HG03575 (cell line): ENCODE measurements at regions not wholly inside any gene's neighbourhood (a gene's known extent, or its start where the extent isn't known, plus 50 kb on each side); places are given as distances from the start of the nearest gene placed in this dataset.

Source experiments
- ATAC-seq: cut with Tn5 transposase; IDR thresholded peaks from one replicate; pipeline ENCODE4 v1.9.1; 2021; ENCODE audit not compliant: unreplicated experiment, insufficient number of reproducible peaks, low FRiP score; ENCODE audit errors: extremely low read depth

GRCh38 chr9:1373445-1373844, 323.3 kb downstream of the DMRT2 start:
- no peak for ATAC-seq

GRCh38 chr9:1383899-1384455, 333.8 kb downstream of the DMRT2 start:
- no peak for ATAC-seq

DNA sequence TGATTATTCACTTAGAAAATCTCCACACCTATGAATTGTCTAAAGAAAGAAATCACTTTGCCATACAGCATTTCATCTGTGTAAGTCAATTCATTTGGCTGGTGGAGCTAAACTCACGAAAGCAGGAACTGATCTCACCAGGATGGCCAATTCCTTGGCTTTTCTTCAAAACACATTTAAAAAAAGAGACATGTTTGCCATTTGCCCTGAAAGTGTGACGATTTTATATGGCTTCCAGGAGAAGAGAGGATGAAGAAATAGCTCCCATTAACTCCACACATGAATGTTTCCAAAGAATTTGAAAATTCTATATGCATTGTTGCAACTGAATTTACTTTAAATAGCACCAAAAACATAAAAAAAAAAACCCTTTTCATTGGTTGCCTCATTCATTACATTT, 334.7 kb downstream of the DMRT2 start:
- ATAC-seq, result no peak

DNA sequence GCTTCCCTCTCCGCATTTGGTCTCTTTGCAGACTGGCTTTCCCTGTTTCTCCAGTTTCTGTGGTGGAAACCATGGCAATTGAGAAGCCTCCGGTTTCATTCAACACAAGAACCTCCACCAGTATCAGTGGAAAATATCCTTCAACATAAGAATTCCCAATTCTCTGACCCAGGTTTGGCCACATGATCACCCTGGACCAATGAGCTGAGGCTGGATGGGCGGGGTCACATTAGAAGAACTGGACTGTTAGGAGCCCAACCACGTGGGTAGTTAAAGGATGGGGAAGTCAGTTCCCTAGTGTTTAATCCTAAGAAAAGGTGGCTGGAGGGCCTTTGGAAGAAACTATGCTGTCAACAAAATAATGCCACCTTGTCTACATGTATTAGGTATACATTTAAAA, 336.3 kb downstream of the DMRT2 start:
- ATAC-seq, result no peak

DNA sequence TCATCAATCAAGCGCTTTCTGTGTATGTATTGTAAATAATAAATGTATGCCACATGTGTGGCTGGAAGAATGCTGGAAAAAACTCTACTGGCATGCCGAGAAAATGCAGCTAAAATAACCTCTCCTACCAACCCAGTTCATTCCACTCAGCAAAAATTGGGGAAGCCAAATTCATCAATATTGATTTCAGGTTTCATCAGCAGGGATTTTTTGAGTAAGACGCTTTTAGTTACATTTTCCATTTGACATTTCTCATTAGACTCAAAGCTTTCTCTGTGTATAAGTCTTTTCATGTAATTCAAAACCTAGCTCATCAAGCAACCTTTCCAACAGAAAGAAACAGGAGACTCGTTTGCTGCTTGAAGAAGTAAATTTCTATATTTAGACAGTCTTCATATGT, 338.1 kb downstream of the DMRT2 start:
- no peak for ATAC-seq

GRCh38 chr9:1400983-1401382, 350.8 kb downstream of the DMRT2 start:
- no peak for ATAC-seq

DNA sequence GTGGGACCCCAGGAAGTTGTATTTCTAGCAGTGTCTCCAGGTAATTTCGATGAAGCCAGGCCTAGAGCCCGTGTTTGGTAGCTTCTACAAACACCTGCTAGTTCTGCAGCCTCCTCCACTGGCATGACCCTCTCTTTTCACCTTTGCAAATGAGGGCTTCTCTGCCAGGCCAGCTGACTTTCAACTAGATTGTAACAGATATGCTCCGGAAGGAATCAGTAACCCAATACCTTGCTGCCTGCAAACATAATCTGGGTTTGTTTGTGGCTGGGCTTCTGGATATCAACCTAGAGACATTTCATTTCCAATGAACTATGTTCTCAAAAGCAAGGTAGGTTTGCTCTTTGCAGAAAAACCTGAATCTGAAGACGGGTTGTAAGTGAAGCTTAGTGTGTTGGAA, 354.8 kb downstream of the DMRT2 start:
- ATAC-seq, result no peak

DNA sequence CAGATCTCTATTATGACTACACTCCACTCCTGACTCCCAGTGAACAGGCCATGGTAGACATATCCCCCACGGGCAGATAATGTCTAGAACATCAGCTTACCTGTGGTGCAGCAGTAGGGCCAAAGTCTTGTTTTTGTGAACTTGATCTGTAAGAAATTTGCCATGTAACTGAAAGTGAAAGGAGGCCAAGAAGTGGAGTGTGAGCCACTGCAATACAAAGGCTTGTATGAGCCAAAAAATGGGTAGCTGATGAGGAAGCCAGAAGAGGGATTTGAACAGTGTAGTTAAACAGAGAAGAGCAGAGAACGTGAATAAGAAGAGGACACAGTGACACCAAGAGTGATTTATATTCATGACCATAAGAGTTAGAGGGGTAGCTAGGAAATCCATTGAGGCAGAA, 361.7 kb downstream of the DMRT2 start:
- no peak for ATAC-seq

GRCh38 chr9:1414711-1415131, 364.6 kb downstream of the DMRT2 start:
- ATAC-seq, result no peak

DNA sequence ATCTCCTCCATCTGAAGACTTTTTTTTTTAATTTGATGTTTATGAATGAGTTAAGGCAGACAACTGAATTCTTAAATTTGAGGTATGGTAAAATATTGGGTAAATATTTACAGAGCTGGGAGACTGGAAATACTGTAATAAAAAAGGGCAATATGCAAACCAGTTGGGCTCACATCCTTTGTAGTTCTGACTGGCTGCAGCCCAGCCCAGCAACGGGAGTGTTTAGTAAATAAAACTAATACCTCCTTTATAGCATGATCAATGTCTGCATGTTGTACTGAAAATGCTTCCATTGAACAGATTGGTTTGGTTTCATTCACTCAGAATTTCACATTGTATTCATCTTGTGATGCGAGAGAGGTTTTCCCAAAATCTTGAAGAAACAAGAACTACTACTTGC, 365.0 kb downstream of the DMRT2 start:
- ATAC-seq, result no peak

DNA sequence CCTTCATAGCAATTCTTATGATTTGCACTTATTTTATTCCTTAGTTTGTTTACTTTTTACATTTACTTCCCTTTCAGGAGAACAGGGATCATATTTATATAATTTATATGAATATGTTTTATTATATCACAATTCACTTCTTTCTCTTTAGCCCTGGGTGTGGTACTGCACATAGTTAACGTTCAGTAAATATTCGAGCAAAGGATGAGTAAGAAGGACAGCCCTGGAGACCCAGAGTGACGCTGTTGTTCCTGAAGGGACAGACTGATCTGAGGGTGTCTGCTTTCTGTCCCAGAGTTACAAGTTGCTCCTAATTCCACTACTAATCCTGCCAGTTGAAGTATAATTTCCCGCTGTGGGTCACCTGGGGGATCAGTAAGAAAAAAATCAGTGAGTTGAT, 366.1 kb downstream of the DMRT2 start:
- no peak for ATAC-seq

- no peak for ATAC-seq
Measured at GRCh38 chr9:1421436-1421835, 371.3 kb downstream of the DMRT2 start.

DNA sequence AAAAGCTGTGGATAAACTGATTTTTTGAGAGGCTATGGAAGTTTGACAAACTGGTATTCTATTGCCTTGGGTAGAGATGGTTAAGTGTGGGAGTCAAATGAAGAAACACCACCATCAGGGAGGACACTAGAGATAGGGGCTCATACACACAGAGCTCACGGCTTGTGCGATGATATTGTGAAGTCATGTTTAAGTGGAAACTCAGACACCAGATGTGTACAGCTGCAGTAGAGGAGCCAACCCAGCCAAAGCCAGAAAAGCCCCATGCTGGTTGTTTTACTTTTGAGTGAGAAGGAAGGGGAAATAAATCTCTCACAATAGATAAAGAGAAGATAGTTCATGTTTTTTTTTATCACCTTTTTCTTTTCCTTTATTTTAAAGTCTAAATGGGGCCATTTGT, 377.7 kb downstream of the DMRT2 start:
- ATAC-seq, result no peak

GRCh38 chr9:1429297-1429696, 379.1 kb downstream of the DMRT2 start:
- ATAC-seq, result no peak

DNA sequence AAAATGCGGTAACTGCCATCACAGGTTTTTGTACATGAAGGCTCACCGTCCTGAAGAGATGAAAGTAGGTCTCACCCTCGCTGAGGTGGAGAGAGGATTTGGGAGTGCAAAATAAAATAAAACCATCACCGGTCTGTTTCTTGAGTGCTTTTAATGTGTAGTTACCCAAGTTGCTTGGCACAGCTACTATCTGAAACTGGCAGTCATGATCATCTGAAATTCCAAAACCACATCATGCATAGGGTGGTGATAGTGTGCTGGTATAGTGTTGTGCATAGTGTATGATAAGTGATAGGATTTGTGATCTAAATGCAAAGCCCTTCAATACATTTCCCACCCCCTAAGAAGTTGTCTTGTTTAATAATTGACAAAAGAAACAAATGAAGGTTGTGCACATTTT, 381.3 kb downstream of the DMRT2 start:
- no peak for ATAC-seq

DNA sequence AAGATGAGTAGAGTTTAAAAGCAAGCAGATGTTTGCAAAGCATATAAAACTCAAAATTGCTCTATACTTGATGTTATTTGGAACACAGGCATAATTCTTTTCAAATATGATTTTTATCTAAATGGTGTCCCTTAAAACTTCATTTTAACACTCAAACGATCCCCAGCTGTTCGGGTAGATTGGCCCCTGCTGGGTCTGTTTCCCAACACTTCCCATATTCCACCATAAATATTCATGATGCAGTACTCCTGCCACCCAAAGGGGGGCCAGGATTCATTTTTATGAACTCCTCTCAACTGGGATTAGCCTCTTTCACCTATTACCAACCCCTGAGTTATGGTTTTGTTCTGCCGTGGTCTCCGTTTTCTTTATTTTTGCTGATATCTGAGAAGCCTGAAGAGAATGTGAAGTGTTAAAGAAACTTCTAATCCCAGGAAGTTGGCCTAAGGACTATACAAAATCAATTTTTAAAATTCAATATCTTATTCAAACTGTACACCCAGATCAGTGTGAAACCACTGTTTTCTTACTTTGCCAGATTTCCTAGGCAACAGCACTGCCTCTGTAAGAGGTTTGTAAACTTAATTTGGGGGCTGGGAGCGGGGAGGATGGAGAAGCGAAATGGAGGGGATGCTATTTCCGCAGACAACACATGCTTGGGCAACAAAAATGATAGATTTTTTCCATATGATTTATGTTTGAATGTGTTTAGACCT, 384.1 kb downstream of the DMRT2 start:
- no peak for ATAC-seq

- ATAC-seq, result no peak
Measured at GRCh38 chr9:1434811-1435210, 384.7 kb downstream of the DMRT2 start.

DNA sequence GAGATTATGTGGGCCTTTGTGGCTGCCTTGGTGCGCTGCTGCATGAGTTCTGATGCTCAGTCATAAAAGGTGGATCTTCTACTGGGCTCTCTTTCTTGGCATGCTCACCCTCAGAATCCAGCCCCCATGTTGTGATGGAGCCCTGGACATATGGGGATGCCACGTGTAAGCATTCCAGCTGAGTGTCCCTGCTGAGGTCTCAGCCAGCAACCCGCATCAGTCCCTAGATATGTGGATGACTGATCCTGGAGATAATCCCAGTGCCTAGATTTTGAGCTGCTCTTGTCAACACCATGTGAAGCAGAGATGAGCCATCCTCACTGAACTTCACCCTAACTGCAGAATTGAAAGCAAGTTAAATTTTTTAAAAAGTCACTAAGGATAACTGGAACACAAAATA, 390.1 kb downstream of the DMRT2 start:
- no peak for ATAC-seq

GRCh38 chr9:1442105-1442504, 391.9 kb downstream of the DMRT2 start:
- no peak for ATAC-seq

DNA sequence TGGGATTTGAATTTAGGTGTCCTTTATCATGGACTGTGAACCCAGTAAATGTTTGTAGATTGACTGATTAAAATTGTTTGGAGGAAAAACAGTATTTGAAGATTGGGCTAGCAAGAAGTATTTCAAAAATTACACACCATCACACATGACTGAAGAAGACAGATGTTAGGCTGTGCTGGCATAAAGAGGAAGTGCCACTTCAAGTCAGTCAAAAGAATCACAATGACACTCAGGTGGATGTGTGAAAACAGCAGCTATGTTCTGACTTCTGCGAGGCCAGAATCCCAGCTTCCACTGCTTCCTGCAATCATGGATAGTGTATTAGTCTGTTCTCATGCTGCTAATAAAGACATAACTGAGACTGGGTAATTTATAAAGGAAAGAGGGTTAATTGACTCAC, 393.3 kb downstream of the DMRT2 start:
- no peak for ATAC-seq

GRCh38 chr9:1446671-1447070, 396.5 kb downstream of the DMRT2 start:
- no peak for ATAC-seq
